Peyer's patch (tissue), 4 donors: ENCODE measurements at regions not wholly inside any gene's neighbourhood (a gene's known extent, or its start where the extent isn't known, plus 50 kb on each side); places are given as distances from the start of the nearest gene placed in this dataset.

ENCODE experiments used
- CTCF ChIP-seq, 6 experiments: fragments of 450-650 bp in 4 of 6; fragments of 200-600 bp in 2 of 6; sonication (generic) in 1 of 6; IDR thresholded peaks; one replicate each; pipeline ENCODE4 v1.5.1; 2017 to 2019; ENCODE audit warnings: antibody characterized with exemption in 6 of 6, mild to moderate bottlenecking in 3 of 6, moderate library complexity in 1 of 6
- POLR2A ChIP-seq, 2 donors: fragments of 450-650 bp; IDR thresholded peaks; one replicate each; pipeline ENCODE4 v1.5.1; 2017; ENCODE audit warnings: antibody characterized with exemption in 2 of 2, mild to moderate bottlenecking in 2 of 2, moderate library complexity in 2 of 2

- no peak for TF ChIP-seq POLR2A (IDR thresholded peaks at IDR 0.05)
- TF ChIP-seq CTCF (IDR thresholded peaks at IDR 0.05): no peak
These were observed 69.8 kb upstream of the LRPAP1 start for GRCh38 chr4:3601992-3602391.
